ENCODE measurements at regions not wholly inside any gene's neighbourhood (a gene's known extent, or its start where the extent isn't known, plus 50 kb on each side); places are given as distances from the start of the nearest gene placed in this dataset.

DNA sequence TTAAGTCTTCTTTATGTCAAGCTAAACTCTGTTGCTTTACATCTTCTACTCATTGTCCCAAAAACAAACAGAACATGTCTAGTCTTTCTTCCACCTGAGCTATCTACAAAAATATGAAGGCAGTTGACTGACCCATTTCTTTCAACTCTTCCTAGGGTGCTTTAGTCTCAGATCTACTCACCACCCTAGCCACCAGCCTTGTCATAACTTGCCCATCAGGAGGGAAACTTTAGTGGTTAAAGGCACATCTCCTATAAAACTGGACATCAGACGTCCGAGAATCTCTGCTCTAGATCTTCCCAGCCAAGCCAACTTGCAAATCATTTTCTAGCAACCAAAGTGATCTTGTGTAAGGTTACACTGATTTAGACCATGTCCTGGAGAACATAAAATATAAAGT, 205.0 kb downstream of the ACTL7B start:
- no peak for DNase-seq (ENCODE audit: low read depth in 2 of 2)

- DNase-seq (ENCODE audit: low read depth in 2 of 2) = no peak
These were observed 210.3 kb downstream of the ACTL7B start for GRCh38 chr9:108645520-108645919.

DNA sequence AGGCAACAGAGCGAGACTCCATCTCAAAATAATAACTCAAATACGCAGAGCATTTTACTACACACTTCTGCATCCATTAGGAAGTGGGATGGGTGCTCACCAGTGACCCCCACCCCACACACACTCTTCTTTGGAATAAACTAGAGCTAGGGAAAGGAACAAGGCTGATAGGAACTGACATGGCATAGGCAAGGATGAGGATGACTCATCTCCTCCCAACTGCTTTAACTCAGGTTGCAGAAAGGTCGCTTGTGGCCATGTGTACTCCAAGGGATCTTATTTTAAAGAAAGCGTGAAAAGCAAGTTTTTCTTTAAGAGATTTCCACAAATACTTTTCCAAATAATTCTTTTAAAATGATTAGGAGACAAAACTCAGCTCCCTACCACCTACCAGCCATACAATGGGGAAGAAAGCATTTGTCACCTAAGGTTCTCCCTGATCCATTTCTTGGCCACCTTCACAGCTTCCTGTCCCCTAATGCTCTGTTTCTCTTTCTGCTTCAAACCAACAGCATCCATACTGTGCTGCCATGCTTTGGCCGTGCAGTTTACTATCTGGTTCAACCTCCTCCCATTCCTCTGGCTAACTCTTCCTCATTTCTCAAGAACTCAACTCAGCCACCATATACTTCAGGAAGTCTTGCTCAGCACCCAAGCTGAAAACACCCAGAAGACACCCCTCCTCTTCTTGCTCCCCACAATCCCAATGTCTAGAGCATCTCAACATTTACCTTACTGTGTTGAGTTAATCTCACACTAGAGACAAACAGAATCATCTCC, 211.9 kb downstream of the ACTL7B start:
- no peak for DNase-seq (ENCODE audit: low read depth in 2 of 2)

GRCh38 chr9:108642871-108643270, 212.9 kb downstream of the ACTL7B start:
- no peak for DNase-seq (ENCODE audit: low read depth in 2 of 2)

DNA sequence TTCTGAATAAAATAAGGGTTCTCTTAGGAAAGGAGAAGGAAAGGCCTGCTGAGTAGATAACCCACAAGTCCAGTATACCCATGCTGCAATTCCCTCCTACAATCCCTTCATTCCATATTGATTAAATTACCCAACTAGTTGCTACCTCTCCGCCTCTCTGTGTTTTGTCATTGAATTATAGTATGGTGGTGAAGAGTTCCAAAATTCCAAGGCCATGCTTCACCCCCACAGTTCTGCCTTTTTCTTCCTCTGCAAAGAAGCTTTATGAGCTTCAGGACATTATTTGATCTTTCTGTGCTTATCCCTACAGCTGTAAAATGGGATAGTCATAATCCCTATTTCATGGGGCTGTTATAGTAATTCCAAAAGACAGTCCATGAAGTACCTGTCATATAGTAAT, 215.6 kb downstream of the ACTL7B start:
- no peak for DNase-seq (ENCODE audit: low read depth in 2 of 2)

- no peak for DNase-seq (ENCODE audit: low read depth in 2 of 2)
These were observed 216.1 kb downstream of the ACTL7B start for GRCh38 chr9:108639696-108640095.

DNA sequence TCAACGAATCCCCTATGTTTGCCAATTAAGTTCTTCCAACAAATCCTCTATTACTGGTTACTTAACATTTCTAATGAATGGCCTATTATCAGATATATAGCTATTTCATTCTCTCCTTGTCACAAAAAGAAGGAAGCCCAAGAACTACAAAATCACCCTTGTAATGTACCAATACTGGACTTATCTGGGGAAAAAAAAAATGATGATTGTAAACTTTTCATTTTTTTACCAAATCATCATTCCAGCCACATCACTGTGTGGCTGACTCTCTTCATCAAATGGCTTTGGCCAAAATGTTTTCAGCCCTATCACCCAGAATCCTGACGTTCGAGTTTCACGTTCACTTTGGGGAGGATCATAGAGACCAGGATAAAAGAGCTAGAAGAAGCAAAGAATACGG, 216.7 kb downstream of the ACTL7B start:
- no peak for DNase-seq (ENCODE audit: low read depth in 2 of 2)

- DNase-seq (ENCODE audit: low read depth in 2 of 2) = no peak
These were observed 218.4 kb downstream of the ACTL7B start for GRCh38 chr9:108637340-108637739.

GRCh38 chr9:108636013-108636412, 219.8 kb downstream of the ACTL7B start:
- DNase-seq (ENCODE audit: low read depth in 2 of 2) = no peak

DNA sequence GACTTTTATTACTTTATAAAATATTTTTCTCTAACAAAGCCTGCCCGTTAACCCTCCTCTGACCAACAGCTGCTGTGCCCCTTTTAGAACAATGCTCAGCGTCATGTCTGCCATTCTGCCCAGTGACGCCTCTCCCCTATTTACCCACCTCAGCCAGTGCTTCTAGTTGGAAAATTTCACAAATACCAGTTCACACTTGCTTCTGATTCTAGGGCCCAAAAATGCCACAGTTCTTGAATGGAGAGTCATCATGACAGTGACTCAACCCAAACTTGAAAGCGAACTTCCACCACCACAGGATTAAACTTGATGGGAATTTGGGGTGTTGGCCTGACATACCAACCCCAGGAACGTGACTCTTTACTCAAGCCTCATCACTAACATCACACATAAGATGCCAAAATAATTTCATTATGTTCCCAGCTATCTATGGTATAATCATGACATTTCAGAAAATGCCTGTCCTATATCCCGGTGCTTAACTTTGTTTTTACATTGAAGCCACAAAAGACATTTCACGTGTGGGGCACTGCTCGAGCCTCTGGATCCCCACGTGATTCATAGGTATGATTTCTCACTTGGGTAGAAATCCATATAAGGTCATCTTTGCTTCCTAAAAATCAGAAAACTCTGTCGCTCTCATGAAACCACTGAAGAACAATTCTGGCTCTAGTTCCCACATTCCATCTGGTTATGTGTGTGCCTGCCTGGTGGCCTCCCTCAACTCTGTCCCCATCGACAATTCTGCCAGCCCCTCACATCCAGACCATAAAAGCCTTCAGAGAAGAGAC, 220.9 kb downstream of the ACTL7B start:
- no peak for DNase-seq (ENCODE audit: low read depth in 2 of 2)

DNA sequence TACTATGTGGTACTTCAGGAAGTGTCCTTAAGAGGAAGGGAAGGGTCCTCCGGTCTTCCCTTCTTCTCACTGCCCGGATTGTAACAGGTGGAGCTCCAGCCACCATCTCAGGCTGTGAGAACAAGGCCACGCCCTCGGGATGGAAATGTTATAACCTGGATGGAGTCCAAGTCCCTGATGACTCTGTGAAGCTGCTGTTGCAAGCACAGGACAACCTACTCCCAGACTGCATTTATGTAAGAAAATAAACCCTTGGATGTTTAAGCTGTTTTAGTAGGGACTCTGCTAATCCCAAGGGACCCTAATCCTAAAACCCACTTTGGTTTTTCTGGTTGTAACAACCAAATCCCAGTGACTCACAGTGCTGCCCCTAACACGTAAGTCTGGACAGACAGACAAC, 221.6 kb downstream of the ACTL7B start:
- DNase-seq (ENCODE audit: low read depth in 2 of 2) = no peak

GRCh38 chr9:108631496-108632285, 224.1 kb downstream of the ACTL7B start:
- DNase-seq (ENCODE audit: low read depth in 2 of 2) = no peak

GRCh38 chr9:108628316-108628715, 227.5 kb downstream of the ACTL7B start:
- no peak for DNase-seq (ENCODE audit: low read depth in 2 of 2)

- no peak for DNase-seq (ENCODE audit: low read depth in 2 of 2)
These were observed 229.0 kb downstream of the ACTL7B start for GRCh38 chr9:108626743-108627142.

DNA sequence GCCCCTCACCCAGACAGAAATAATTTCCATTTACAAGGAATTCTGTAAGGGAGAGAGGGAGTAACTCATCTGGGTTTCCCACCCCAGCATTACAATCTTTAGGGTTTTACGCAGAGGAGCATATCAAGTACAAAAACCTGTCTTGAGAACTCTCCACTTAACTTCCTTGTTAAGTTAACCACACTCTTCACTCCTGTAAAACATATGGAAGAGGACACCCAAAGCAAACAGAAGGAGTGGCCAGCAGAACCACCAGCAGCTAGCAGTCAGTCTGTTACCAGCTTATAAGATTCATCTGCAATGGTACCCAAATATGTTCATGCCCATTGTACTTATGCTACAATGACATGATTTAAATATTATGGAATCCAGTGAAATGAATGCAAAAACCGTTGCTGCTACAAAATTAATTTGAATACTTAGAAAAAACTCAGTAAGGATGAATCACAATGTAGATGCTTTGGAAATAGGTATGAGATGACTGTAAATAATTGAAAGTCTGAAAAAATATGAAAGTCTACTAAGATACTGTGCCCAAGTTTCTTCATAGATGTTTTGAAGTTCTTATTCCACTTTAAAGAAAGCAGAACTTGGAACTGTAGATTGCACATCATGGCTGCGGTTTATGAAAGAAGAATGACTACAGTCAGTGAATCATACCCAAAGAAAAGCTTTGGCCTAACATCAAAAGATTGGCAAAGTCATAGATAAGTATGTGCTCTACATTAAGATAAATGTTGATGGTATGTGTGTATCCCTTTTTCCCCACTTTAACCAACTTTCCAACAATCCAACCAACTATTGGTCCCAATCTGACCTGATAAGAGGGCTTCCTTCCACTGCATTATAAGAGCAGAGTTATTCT, 233.6 kb downstream of the ACTL7B start:
- no peak for DNase-seq (ENCODE audit: low read depth in 2 of 2)

GRCh38 chr9:108620767-108621166, 235.0 kb downstream of the ACTL7B start:
- no peak for DNase-seq (ENCODE audit: low read depth in 2 of 2)

GRCh38 chr9:108618906-108619550, 236.8 kb downstream of the ACTL7B start:
- DNase-seq (ENCODE audit: low read depth in 2 of 2) = no peak

DNA sequence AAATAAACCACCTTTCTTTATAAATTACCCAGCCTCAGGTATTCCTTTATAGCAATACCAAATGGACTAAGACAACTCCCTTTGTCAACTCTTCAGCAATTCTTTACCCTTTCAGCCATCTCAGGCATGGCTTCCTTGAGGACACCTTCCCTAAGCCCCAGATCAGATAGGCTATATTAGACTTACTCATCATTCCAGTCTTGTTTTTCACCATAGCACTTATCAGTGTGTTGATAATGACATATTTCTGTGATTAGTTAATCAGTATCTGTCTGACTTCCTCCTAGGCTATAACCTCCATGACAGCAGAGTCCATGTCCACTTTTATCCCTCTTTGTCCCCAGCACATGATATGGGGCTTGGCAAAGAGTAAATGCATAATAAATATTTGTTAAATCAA, 238.1 kb downstream of the ACTL7B start:
- no peak for DNase-seq (ENCODE audit: low read depth in 2 of 2)

GRCh38 chr9:108615152-108615551, 240.6 kb downstream of the ACTL7B start:
- DNase-seq (ENCODE audit: low read depth in 2 of 2) = no peak

DNA sequence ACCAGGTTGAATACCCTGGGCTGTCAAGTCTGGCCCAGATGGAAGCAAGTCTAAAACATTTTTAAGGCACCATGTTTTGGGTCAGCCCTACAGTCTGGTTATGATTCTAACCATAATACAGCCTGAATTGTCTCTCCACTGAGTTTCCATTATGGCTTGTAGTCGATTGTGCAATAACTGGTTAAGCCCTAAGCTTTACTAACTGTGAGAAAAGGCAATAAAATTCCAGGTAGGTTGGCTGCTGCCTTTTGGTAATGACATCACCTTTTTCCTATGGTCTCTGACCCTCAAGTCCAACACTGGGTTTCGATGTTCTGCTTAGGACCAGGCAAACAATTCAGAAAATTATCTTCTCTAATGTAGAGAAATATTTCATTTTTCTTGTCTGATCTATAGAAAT, 243.3 kb downstream of the ACTL7B start:
- DNase-seq (ENCODE audit: low read depth in 2 of 2) = no peak

GRCh38 chr9:108609897-108610253, 245.9 kb downstream of the ACTL7B start:
- DNase-seq (ENCODE audit: low read depth in 2 of 2) = no peak
